ENCODE measurements at regions not wholly inside any gene's neighbourhood (a gene's known extent, or its start where the extent isn't known, plus 50 kb on each side); places are given as distances from the start of the nearest gene placed in this dataset.

DNA sequence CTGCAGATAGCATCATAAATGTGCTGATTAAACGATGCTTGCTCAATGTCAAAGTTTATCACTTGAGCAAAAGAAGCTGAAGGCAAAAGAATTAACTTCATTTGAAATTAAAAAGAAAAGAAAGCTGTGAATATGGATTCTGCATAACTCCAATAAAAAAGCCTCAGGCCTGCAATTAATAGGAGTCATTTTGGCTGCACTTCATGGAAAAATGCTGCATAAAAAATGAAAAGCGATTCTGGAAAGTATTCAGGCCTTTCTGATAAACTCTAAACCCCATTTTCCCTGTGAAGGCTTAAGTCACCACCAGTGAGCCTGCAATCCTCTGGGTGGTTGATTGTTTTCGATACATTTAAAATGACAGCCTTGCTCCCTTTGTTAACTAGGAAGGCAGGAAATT is 1793.4 kb downstream of the SUCLG1 start:
- TF ChIP-seq, protein P1, sequence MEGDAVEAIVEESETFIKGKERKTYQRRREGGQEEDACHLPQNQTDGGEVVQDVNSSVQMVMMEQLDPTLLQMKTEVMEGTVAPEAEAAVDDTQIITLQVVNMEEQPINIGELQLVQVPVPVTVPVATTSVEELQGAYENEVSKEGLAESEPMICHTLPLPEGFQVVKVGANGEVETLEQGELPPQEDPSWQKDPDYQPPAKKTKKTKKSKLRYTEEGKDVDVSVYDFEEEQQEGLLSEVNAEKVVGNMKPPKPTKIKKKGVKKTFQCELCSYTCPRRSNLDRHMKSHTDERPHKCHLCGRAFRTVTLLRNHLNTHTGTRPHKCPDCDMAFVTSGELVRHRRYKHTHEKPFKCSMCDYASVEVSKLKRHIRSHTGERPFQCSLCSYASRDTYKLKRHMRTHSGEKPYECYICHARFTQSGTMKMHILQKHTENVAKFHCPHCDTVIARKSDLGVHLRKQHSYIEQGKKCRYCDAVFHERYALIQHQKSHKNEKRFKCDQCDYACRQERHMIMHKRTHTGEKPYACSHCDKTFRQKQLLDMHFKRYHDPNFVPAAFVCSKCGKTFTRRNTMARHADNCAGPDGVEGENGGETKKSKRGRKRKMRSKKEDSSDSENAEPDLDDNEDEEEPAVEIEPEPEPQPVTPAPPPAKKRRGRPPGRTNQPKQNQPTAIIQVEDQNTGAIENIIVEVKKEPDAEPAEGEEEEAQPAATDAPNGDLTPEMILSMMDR (IDR thresholded peaks at IDR 0.05): no peak
- TF ChIP-seq POLR2AphosphoS5 (IDR thresholded peaks at IDR 0.05; ENCODE audit: low read depth, low read length) (no peak), SIN3A (IDR thresholded peaks at IDR 0.05; ENCODE audit: borderline replicate concordance, insufficient read depth, low read depth, low read length) (no peak)

All from Panc1 (cell line).